Keratinocyte (primary cell): ENCODE measurements at regions not wholly inside any gene's neighbourhood (a gene's known extent, or its start where the extent isn't known, plus 50 kb on each side); places are given as distances from the start of the nearest gene placed in this dataset.

Experiments used
- CTCF ChIP-seq, 3 experiments: IDR thresholded peaks in 1 of 3; conservative IDR thresholded peaks in 1 of 3; optimal IDR thresholded peaks in 1 of 3; 2 replicates in 2 of 3; 3 replicates in 1 of 3; pipeline versions ENCODE3 to v1.5.1; 2011; ENCODE audit warnings: low read length in 3 of 3, mild to moderate bottlenecking in 3 of 3, moderate library complexity in 2 of 3, control low read depth in 1 of 3, inconsistent platforms in 1 of 3; ENCODE audit not compliant: insufficient read depth in 2 of 3; ENCODE audit errors: extremely low read depth in 1 of 3
- EZH2 ChIP-seq: IDR thresholded peaks from one replicate; pipeline ENCODE4 v1.6.1; 2012; ENCODE audit warnings: inconsistent platforms, mild to moderate bottlenecking, low read length, moderate library complexity

GRCh38 chr6:115680621-115681020 lies 380.1 kb downstream of the FRK start:
- TF ChIP-seq CTCF (optimal IDR thresholded peaks at IDR 0.05 in 1 of 3, IDR thresholded peaks at IDR 0.05 in 1 of 3, conservative IDR thresholded peaks at IDR 0.05 in 1 of 3; ENCODE audit: extremely low read depth in 1 of 3, insufficient read depth in 2 of 3, low read length in 3 of 3) (no peak), EZH2 (no peak)
